Stimulated activated CD4-positive, alpha-beta T cell treated with anti-CD3 and anti-CD28 coated beads, Interleukin-15, amount 100 ng/mL, for 24 hours (primary cell): ENCODE measurements at regions not wholly inside any gene's neighbourhood (a gene's known extent, or its start where the extent isn't known, plus 50 kb on each side); places are given as distances from the start of the nearest gene placed in this dataset.

Experiments
- DNase-seq: peaks from one replicate; pipeline ENCODE4 v3.0.0-alpha.2; 2020

- DNase-seq = no peak
Observed at GRCh38 chr18:22080035-22080434, 89.4 kb upstream of the GATA6 start.

- no peak for DNase-seq
Observed at GRCh38 chr18:22082408-22082807, 87.0 kb upstream of the GATA6 start.

- no peak for DNase-seq
Observed at GRCh38 chr18:22084547-22084946, 84.8 kb upstream of the GATA6 start.

- no peak for DNase-seq
Observed at GRCh38 chr18:22086973-22087372, 82.4 kb upstream of the GATA6 start.

GRCh38 chr18:22088029-22088428 is 81.4 kb upstream of the GATA6 start:
- no peak for DNase-seq

- no peak for DNase-seq
Observed at GRCh38 chr18:22088996-22089640, 80.3 kb upstream of the GATA6 start.

GRCh38 chr18:22091341-22091740 is 78.0 kb upstream of the GATA6 start:
- DNase-seq = no peak

GRCh38 chr18:22093731-22094357 is 75.5 kb upstream of the GATA6 start:
- DNase-seq = no peak

- DNase-seq = no peak
Observed at GRCh38 chr18:22094358-22094734, 75.0 kb upstream of the GATA6 start.

- DNase-seq = no peak
Observed at GRCh38 chr18:22098563-22098989, 70.8 kb upstream of the GATA6 start.

GRCh38 chr18:22099925-22100324 is 69.5 kb upstream of the GATA6 start:
- DNase-seq = no peak

GRCh38 chr18:22101731-22102130 is 67.7 kb upstream of the GATA6 start:
- DNase-seq = no peak

- DNase-seq = no peak
Observed at GRCh38 chr18:22102953-22103646, 66.3 kb upstream of the GATA6 start.

- no peak for DNase-seq
Observed at GRCh38 chr18:22103647-22104031, 65.8 kb upstream of the GATA6 start.

- DNase-seq = no peak
Observed at GRCh38 chr18:22106536-22107292, 62.7 kb upstream of the GATA6 start.

GRCh38 chr18:22108674-22109073 is 60.7 kb upstream of the GATA6 start:
- no peak for DNase-seq

- DNase-seq = no peak
Observed at GRCh38 chr18:22109535-22109934, 59.9 kb upstream of the GATA6 start.

- DNase-seq = no peak
Observed at GRCh38 chr18:22110461-22110924, 58.9 kb upstream of the GATA6 start.

- DNase-seq = no peak
Observed at GRCh38 chr18:22112215-22112614, 57.2 kb upstream of the GATA6 start.

- DNase-seq = no peak
Observed at GRCh38 chr18:22113144-22113844, 56.1 kb upstream of the GATA6 start.

GRCh38 chr18:22114526-22115321 is 54.7 kb upstream of the GATA6 start:
- no peak for DNase-seq

GRCh38 chr18:22115573-22115972 is 53.8 kb upstream of the GATA6 start:
- no peak for DNase-seq
